BJ (cell line): ENCODE measurements at regions not wholly inside any gene's neighbourhood (a gene's known extent, or its start where the extent isn't known, plus 50 kb on each side); places are given as distances from the start of the nearest gene placed in this dataset.

Experiments used
- CTCF ChIA-PET: fragments of 350-600 bp; formaldehyde crosslinking; extraction: SDS; loops from one replicate; lab custom pipeline; 2021; ENCODE audit warnings: antibody characterized with exemption, inconsistent platforms; lab: Yijun Ruan, JAX
- POLR2A ChIA-PET: fragments of 300-600 bp; sonication (Branson Sonifier 250); formaldehyde crosslinking; extraction: SDS; loops from one replicate; lab custom pipeline; 2021; ENCODE audit warnings: antibody characterized with exemption; lab: Charles Lee
- DNase-seq: peaks from one replicate; pipeline ENCODE4 v3.0.0-alpha.2; 2011; ENCODE audit warnings: low read depth
- H3K27me3 ChIP-seq: 2 replicates; pipeline ENCODE4 v1.6.0; 2011; ENCODE audit warnings: low read length; ENCODE audit not compliant: control insufficient read depth, insufficient read depth
- H3K36me3 ChIP-seq: 2 replicates; pipeline ENCODE4 v1.5.1; 2011; ENCODE audit warnings: low read length; ENCODE audit not compliant: control insufficient read depth, insufficient read depth
- H3K4me3 ChIP-seq: 2 replicates; pipeline ENCODE4 v1.5.1; 2011; ENCODE audit warnings: low read depth, mild to moderate bottlenecking, control low read depth, low read length
- CTCF ChIP-seq: IDR thresholded peaks from 2 replicates; pipeline ENCODE4 v1.5.1; 2011; ENCODE audit warnings: low read depth, mild to moderate bottlenecking, control low read depth, inconsistent platforms, low read length, moderate library complexity; ENCODE audit not compliant: insufficient read depth

- no peak for DNase-seq
- ChIA-PET POLR2A (no interaction called here), CTCF (no interaction called here)
- Histone ChIP-seq H3K4me3 (no peak overlapping the region), H3K36me3 (no peaks in the 10 kb centered on the region), H3K27me3 (no peaks in the 10 kb centered on the region)
- TF ChIP-seq CTCF: no peak
Observed at GRCh38 chr16:64317601-64318000, 804.3 kb downstream of the CDH11 start.

GRCh38 chr16:64313726-64314125 lies 808.1 kb downstream of the CDH11 start:
- ChIA-PET CTCF (no interaction called here), POLR2A (interaction anchor here (0.5 kb wide), 1 partner anchor 43 kb away, joined by 4 read pairs; no protein-coding TSS in a partner anchor)
- no peak for TF ChIP-seq CTCF

GRCh38 chr16:64312980-64313379 lies 808.9 kb downstream of the CDH11 start:
- no peaks in the 10 kb centered on the region for H3K27me3 ChIP-seq
- TF ChIP-seq CTCF: no peak
- ChIA-PET CTCF (interaction anchor here (0.6 to 1.3 kb wide), 2 partner anchors 13 to 65 kb away, joined by 3 read pairs; no protein-coding TSS in a partner anchor), POLR2A (interaction anchor here (0.5 kb wide), 1 partner anchor 43 kb away, joined by 4 read pairs; no protein-coding TSS in a partner anchor)
- no peak for DNase-seq
- H3K4me3 ChIP-seq: no peak overlapping the region
- H3K36me3 ChIP-seq: no peaks in the 10 kb centered on the region

More at GRCh38 chr16:64313726-64314125, 808.1 kb downstream of the CDH11 start:
- DNase-seq: no peak
- H3K27me3 ChIP-seq: no peaks in the 10 kb centered on the region
- no peak overlapping the region for H3K4me3 ChIP-seq
- H3K36me3 ChIP-seq: no peaks in the 10 kb centered on the region

- H3K36me3 ChIP-seq: no peaks in the 10 kb centered on the region
- DNase-seq: no peak
- POLR2A ChIA-PET: no interaction called here
- no peak overlapping the region for H3K4me3 ChIP-seq
- no peaks in the 10 kb centered on the region for H3K27me3 ChIP-seq
- CTCF ChIA-PET: interaction anchor here (0.6 to 1.3 kb wide), 2 partner anchors 13 to 101 kb away, joined by 3 read pairs; no protein-coding TSS in a partner anchor
- TF ChIP-seq CTCF: no peak
Observed at GRCh38 chr16:64312292-64312691, 809.6 kb downstream of the CDH11 start.

- no peak for TF ChIP-seq CTCF
- ChIA-PET CTCF (no interaction called here), POLR2A (no interaction called here)
- Histone ChIP-seq H3K36me3 (no peaks in the 10 kb centered on the region), H3K4me3 (no peak overlapping the region), H3K27me3 (no peaks in the 10 kb centered on the region)
- no peak for DNase-seq
Observed at GRCh38 chr16:64311241-64311640, 810.6 kb downstream of the CDH11 start.
